ENCODE measurements at regions not wholly inside any gene's neighbourhood (a gene's known extent, or its start where the extent isn't known, plus 50 kb on each side); places are given as distances from the start of the nearest gene placed in this dataset.
A peak's percentile ranks its signal among the peaks of the same experiment; 100 is the strongest.
"Not testable (repeated sequence)": the region's sequence is repeated elsewhere in the genome, so short reads cannot be mapped to it uniquely, and the experiment has no call there.

- FAIRE-seq, result not testable (repeated sequence)
These were observed 180.8 kb upstream of the GALNT15 start for GRCh38 chr3:15993660-15994059.

- not testable (repeated sequence) for FAIRE-seq
These were observed 178.0 kb upstream of the GALNT15 start for GRCh38 chr3:15996496-15996895.

GRCh38 chr3:15997274-15997943 is 177.1 kb upstream of the GALNT15 start:
- no peak for FAIRE-seq

- no peak for FAIRE-seq
These were observed 175.6 kb upstream of the GALNT15 start for GRCh38 chr3:15998911-15999310.

GRCh38 chr3:16004812-16005211 is 169.7 kb upstream of the GALNT15 start:
- no peak for FAIRE-seq

- no peak for FAIRE-seq
These were observed 163.1 kb upstream of the GALNT15 start for GRCh38 chr3:16011376-16011775.

GRCh38 chr3:16012086-16012485 is 162.4 kb upstream of the GALNT15 start:
- FAIRE-seq, result no peak

- no peak for FAIRE-seq
These were observed 160.9 kb upstream of the GALNT15 start for GRCh38 chr3:16013568-16013967.

GRCh38 chr3:16021801-16022200 is 152.7 kb upstream of the GALNT15 start:
- not testable (repeated sequence) for FAIRE-seq

- not testable (repeated sequence) for FAIRE-seq
These were observed 150.6 kb upstream of the GALNT15 start for GRCh38 chr3:16023881-16024280.

- no peak for FAIRE-seq
These were observed 149.9 kb upstream of the GALNT15 start for GRCh38 chr3:16024548-16024947.

- no peak for FAIRE-seq
These were observed 147.7 kb upstream of the GALNT15 start for GRCh38 chr3:16026753-16027152.

- FAIRE-seq, result no peak
These were observed 145.9 kb upstream of the GALNT15 start for GRCh38 chr3:16028604-16029003.

GRCh38 chr3:16030342-16030741 is 144.1 kb upstream of the GALNT15 start:
- no peak for FAIRE-seq

- FAIRE-seq, result no peak
These were observed 143.0 kb upstream of the GALNT15 start for GRCh38 chr3:16031434-16031833.

- FAIRE-seq, result no peak
These were observed 140.4 kb upstream of the GALNT15 start for GRCh38 chr3:16033889-16034687.

GRCh38 chr3:16040991-16041390 is 133.5 kb upstream of the GALNT15 start:
- no peak for FAIRE-seq

- FAIRE-seq, result peak; percentile 36
These were observed 125.8 kb upstream of the GALNT15 start for GRCh38 chr3:16048435-16049318.

- no peak for FAIRE-seq
These were observed 123.6 kb upstream of the GALNT15 start for GRCh38 chr3:16050641-16051467.

GRCh38 chr3:16051691-16052090 is 122.8 kb upstream of the GALNT15 start:
- no peak for FAIRE-seq

GRCh38 chr3:16052964-16053363 is 121.5 kb upstream of the GALNT15 start:
- FAIRE-seq, result no peak

GRCh38 chr3:16053794-16054193 is 120.7 kb upstream of the GALNT15 start:
- no peak for FAIRE-seq
